ENCODE measurements at regions not wholly inside any gene's neighbourhood (a gene's known extent, or its start where the extent isn't known, plus 50 kb on each side); places are given as distances from the start of the nearest gene placed in this dataset.

DNA sequence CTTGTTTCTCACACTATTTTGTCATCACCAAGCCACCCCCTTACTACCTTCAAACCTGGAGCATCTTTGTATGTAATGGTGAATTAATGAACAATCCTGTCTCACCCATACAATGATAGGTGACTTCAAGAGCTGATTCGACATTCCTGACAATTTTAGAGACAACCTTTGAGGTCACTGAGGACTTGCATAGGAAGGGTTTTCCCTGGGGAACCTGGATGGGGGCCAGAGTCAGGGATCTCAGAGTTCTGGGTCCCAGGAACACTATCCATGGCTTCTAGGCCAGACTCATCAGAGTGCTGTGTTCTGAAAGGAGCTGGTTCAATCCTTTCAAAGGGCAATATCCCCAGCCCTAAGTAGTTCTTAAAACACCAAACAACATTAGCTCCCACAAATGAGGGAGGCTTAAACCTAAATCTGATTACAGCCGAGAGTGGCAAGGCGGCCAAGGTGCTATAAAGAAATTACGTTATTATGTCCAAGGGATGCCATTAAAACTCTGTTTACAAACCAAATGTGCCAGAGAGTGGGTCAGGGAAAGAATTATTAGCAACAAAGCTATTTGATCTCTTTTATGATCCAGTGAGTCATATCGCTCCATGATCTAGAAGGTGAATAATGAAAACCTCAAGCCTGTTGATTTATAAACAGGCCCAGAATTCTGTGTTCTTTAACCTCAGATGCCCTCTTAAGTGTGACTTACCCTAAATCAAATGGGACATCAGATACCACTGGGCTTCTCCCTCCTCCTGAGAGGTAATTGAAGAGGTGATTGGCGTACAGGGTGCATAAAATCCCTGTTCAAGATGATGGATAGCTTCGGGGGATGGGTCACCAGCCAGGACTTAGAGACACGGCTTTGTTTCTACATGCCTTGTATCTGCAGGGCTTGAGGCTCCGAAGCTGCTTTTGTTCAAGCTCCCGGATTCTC is 230.2 kb upstream of the TBX3 start:
- TF ChIP-seq, protein P1, sequence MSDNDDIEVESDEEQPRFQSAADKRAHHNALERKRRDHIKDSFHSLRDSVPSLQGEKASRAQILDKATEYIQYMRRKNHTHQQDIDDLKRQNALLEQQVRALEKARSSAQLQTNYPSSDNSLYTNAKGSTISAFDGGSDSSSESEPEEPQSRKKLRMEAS (IDR thresholded peaks at IDR 0.05) = peak; percentile 66; the same call in 1 of the 2 replicates
- TF ChIP-seq, protein P2, sequence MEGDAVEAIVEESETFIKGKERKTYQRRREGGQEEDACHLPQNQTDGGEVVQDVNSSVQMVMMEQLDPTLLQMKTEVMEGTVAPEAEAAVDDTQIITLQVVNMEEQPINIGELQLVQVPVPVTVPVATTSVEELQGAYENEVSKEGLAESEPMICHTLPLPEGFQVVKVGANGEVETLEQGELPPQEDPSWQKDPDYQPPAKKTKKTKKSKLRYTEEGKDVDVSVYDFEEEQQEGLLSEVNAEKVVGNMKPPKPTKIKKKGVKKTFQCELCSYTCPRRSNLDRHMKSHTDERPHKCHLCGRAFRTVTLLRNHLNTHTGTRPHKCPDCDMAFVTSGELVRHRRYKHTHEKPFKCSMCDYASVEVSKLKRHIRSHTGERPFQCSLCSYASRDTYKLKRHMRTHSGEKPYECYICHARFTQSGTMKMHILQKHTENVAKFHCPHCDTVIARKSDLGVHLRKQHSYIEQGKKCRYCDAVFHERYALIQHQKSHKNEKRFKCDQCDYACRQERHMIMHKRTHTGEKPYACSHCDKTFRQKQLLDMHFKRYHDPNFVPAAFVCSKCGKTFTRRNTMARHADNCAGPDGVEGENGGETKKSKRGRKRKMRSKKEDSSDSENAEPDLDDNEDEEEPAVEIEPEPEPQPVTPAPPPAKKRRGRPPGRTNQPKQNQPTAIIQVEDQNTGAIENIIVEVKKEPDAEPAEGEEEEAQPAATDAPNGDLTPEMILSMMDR (IDR thresholded peaks at IDR 0.05) = no peak
- TF ChIP-seq HOXB5 (CRISPR knock-in tag; IDR thresholded peaks at IDR 0.05) (peak; percentile 92), RFX5 (IDR thresholded peaks at IDR 0.05) (no peak), POLR2A (IDR thresholded peaks at IDR 0.05; ENCODE audit: low read length) (no peak), NFE2L2 (conservative IDR thresholded peaks at IDR 0.05; ENCODE audit: low read length) (no peak), RAD21 (conservative IDR thresholded peaks at IDR 0.05 in 1 of 2, IDR thresholded peaks at IDR 0.05 in 1 of 2) (peak; percentile 14 to 31; a peak in 2 of 5 replicates), MAFK (IDR thresholded peaks at IDR 0.05; ENCODE audit: partially characterized antibody) (no peak), ESRRA (IDR thresholded peaks at IDR 0.05; ENCODE audit: borderline replicate concordance, low read length) (no peak), EP300 (IDR thresholded peaks at IDR 0.05) (peak in 1 of 2 experiments; percentile 53; a peak in 3 of 5 replicates), HDAC2 (IDR thresholded peaks at IDR 0.05) (no peak)
- TF ChIP-seq, protein P3, sequence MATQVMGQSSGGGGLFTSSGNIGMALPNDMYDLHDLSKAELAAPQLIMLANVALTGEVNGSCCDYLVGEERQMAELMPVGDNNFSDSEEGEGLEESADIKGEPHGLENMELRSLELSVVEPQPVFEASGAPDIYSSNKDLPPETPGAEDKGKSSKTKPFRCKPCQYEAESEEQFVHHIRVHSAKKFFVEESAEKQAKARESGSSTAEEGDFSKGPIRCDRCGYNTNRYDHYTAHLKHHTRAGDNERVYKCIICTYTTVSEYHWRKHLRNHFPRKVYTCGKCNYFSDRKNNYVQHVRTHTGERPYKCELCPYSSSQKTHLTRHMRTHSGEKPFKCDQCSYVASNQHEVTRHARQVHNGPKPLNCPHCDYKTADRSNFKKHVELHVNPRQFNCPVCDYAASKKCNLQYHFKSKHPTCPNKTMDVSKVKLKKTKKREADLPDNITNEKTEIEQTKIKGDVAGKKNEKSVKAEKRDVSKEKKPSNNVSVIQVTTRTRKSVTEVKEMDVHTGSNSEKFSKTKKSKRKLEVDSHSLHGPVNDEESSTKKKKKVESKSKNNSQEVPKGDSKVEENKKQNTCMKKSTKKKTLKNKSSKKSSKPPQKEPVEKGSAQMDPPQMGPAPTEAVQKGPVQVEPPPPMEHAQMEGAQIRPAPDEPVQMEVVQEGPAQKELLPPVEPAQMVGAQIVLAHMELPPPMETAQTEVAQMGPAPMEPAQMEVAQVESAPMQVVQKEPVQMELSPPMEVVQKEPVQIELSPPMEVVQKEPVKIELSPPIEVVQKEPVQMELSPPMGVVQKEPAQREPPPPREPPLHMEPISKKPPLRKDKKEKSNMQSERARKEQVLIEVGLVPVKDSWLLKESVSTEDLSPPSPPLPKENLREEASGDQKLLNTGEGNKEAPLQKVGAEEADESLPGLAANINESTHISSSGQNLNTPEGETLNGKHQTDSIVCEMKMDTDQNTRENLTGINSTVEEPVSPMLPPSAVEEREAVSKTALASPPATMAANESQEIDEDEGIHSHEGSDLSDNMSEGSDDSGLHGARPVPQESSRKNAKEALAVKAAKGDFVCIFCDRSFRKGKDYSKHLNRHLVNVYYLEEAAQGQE (IDR thresholded peaks at IDR 0.05) = no peak
- TF ChIP-seq, protein P4, sequence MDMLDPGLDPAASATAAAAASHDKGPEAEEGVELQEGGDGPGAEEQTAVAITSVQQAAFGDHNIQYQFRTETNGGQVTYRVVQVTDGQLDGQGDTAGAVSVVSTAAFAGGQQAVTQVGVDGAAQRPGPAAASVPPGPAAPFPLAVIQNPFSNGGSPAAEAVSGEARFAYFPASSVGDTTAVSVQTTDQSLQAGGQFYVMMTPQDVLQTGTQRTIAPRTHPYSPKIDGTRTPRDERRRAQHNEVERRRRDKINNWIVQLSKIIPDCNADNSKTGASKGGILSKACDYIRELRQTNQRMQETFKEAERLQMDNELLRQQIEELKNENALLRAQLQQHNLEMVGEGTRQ (IDR thresholded peaks at IDR 0.05) = no peak

All from A549 (cell line).